HCT116 (cell line): ENCODE measurements at regions not wholly inside any gene's neighbourhood (a gene's known extent, or its start where the extent isn't known, plus 50 kb on each side); places are given as distances from the start of the nearest gene placed in this dataset.

Experiments
- CEBPB ChIP-seq: IDR thresholded peaks from 2 replicates; pipeline ENCODE4 v1.6.1; 2012; ENCODE audit warnings: low read depth
- EZH2 ChIP-seq: fragments of 200-600 bp; sonication (generic); IDR thresholded peaks from 2 replicates; pipeline ENCODE4 v1.6.1; 2017; ENCODE audit warnings: antibody characterized with exemption, mixed run types
- POLR2A ChIP-seq: IDR thresholded peaks from 2 replicates; pipeline ENCODE4 v1.7.0; 2011; ENCODE audit warnings: borderline replicate concordance; ENCODE audit not compliant: insufficient read depth, insufficient read length; ENCODE audit errors: extremely low read depth
- RAD21 ChIP-seq: IDR thresholded peaks from 2 replicates; pipeline ENCODE4 v1.6.1; 2012; ENCODE audit warnings: low read depth, mild to moderate bottlenecking
- SIN3A ChIP-seq: IDR thresholded peaks from 2 replicates; pipeline ENCODE4 v1.6.1; 2012; ENCODE audit warnings: low read depth
- TCF7L2 ChIP-seq: IDR thresholded peaks from 2 replicates; pipeline ENCODE4 v1.7.0; 2011; ENCODE audit warnings: borderline replicate concordance, inconsistent platforms; ENCODE audit not compliant: insufficient read depth, insufficient read length; ENCODE audit errors: extremely low read depth
- YY1 ChIP-seq: IDR thresholded peaks from 2 replicates; pipeline ENCODE4 v1.6.1; 2011; ENCODE audit warnings: low read length, low read depth, moderate library complexity, mild to moderate bottlenecking; ENCODE audit not compliant: insufficient replicate concordance; ENCODE audit errors: extremely low read depth
- TF ChIP-seq, protein P1 (sequence below), 3 experiments: fragments of 200-600 bp in 1 of 3; sonication (generic) in 1 of 3; IDR thresholded peaks in 2 of 3; conservative IDR thresholded peaks in 1 of 3; 2 replicates each; pipeline ENCODE4 v1.5.1; 2012 to 2017; ENCODE audit warnings: low read depth in 2 of 3, low read length in 2 of 3, antibody characterized with exemption in 1 of 3, borderline replicate concordance in 1 of 3, control low read depth in 1 of 3, mild to moderate bottlenecking in 1 of 3, mixed read lengths in 1 of 3, mixed run types in 1 of 3, moderate library complexity in 1 of 3; ENCODE audit not compliant: insufficient read depth in 1 of 3
- TF ChIP-seq, protein P2 (sequence below): IDR thresholded peaks from 2 replicates; pipeline ENCODE4 v1.6.1; 2012; ENCODE audit warnings: low read depth
- TF ChIP-seq, protein P3 (sequence below): IDR thresholded peaks from 2 replicates; pipeline ENCODE4 v1.6.1; 2012
- TF ChIP-seq, protein P4 (sequence below): IDR thresholded peaks from 2 replicates; pipeline ENCODE4 v1.6.1; 2012

DNA sequence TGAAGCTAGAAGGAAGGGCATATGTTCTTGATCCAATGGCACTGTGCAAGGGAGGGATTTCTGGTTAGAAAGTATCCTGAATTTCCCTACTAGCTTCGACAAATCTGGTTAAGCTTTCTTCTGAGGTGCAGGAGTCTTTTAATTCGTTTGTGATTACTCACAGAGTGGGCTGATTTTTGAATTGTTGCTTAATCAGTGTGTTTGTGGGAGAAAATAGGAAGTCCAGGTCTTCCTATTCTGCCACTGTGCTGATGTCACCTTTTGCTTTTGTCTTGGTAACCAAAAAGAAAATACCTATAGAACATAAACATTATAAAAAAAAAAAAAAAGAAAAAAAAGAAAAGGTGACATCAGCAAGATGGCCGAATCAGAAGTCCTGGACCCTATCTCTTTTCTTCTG is 1008.6 kb downstream of the TSN start:
- TF ChIP-seq SIN3A (no peak), CEBPB (no peak), POLR2A (no peak), TCF7L2 (no peak), EZH2 (no peak), YY1 (no peak), RAD21 (no peak)
- TF ChIP-seq, protein P1, sequence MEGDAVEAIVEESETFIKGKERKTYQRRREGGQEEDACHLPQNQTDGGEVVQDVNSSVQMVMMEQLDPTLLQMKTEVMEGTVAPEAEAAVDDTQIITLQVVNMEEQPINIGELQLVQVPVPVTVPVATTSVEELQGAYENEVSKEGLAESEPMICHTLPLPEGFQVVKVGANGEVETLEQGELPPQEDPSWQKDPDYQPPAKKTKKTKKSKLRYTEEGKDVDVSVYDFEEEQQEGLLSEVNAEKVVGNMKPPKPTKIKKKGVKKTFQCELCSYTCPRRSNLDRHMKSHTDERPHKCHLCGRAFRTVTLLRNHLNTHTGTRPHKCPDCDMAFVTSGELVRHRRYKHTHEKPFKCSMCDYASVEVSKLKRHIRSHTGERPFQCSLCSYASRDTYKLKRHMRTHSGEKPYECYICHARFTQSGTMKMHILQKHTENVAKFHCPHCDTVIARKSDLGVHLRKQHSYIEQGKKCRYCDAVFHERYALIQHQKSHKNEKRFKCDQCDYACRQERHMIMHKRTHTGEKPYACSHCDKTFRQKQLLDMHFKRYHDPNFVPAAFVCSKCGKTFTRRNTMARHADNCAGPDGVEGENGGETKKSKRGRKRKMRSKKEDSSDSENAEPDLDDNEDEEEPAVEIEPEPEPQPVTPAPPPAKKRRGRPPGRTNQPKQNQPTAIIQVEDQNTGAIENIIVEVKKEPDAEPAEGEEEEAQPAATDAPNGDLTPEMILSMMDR (IDR thresholded peaks at IDR 0.05 in 2 of 3, conservative IDR thresholded peaks at IDR 0.05 in 1 of 3; ENCODE audit: borderline replicate concordance in 1 of 3, insufficient read depth in 1 of 3, low read depth in 2 of 3, low read length in 2 of 3) = no peak
- TF ChIP-seq, protein P2, sequence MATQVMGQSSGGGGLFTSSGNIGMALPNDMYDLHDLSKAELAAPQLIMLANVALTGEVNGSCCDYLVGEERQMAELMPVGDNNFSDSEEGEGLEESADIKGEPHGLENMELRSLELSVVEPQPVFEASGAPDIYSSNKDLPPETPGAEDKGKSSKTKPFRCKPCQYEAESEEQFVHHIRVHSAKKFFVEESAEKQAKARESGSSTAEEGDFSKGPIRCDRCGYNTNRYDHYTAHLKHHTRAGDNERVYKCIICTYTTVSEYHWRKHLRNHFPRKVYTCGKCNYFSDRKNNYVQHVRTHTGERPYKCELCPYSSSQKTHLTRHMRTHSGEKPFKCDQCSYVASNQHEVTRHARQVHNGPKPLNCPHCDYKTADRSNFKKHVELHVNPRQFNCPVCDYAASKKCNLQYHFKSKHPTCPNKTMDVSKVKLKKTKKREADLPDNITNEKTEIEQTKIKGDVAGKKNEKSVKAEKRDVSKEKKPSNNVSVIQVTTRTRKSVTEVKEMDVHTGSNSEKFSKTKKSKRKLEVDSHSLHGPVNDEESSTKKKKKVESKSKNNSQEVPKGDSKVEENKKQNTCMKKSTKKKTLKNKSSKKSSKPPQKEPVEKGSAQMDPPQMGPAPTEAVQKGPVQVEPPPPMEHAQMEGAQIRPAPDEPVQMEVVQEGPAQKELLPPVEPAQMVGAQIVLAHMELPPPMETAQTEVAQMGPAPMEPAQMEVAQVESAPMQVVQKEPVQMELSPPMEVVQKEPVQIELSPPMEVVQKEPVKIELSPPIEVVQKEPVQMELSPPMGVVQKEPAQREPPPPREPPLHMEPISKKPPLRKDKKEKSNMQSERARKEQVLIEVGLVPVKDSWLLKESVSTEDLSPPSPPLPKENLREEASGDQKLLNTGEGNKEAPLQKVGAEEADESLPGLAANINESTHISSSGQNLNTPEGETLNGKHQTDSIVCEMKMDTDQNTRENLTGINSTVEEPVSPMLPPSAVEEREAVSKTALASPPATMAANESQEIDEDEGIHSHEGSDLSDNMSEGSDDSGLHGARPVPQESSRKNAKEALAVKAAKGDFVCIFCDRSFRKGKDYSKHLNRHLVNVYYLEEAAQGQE = no peak
- TF ChIP-seq, protein P3, sequence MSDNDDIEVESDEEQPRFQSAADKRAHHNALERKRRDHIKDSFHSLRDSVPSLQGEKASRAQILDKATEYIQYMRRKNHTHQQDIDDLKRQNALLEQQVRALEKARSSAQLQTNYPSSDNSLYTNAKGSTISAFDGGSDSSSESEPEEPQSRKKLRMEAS = no peak
- TF ChIP-seq, protein P4, sequence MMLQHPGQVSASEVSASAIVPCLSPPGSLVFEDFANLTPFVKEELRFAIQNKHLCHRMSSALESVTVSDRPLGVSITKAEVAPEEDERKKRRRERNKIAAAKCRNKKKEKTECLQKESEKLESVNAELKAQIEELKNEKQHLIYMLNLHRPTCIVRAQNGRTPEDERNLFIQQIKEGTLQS = no peak
